Liver (tissue), 8 donors: ENCODE measurements at regions not wholly inside any gene's neighbourhood (a gene's known extent, or its start where the extent isn't known, plus 50 kb on each side); places are given as distances from the start of the nearest gene placed in this dataset.

ENCODE experiments used
- DNase-seq: peaks from one replicate; pipeline ENCODE4 v3.0.0-alpha.2; 2017; ENCODE audit warnings: low spot score
- H3K27ac ChIP-seq, 2 donors: one replicate each; pipeline ENCODE4 v1.7.0; 2013; ENCODE audit warnings: inconsistent platforms in 2 of 2, low read length in 2 of 2, control low read depth in 1 of 2, low read depth in 1 of 2, mild to moderate bottlenecking in 1 of 2
- H3K27me3 ChIP-seq, 4 donors: one replicate each; pipeline versions ENCODE4 v1.6.1 to v1.7.0; 2013; ENCODE audit warnings: low read length in 3 of 4, inconsistent platforms in 1 of 4, mild to moderate bottlenecking in 1 of 4, moderate library complexity in 1 of 4; ENCODE audit not compliant: control insufficient read depth in 4 of 4, insufficient read depth in 4 of 4
- H3K36me3 ChIP-seq, 4 donors: one replicate each; pipeline versions ENCODE4 v1.6.1 to v1.7.0; 2013; ENCODE audit warnings: low read length in 3 of 4, mild to moderate bottlenecking in 3 of 4, low read depth in 1 of 4, moderate library complexity in 1 of 4; ENCODE audit not compliant: control insufficient read depth in 4 of 4, insufficient read depth in 3 of 4
- H3K4me1 ChIP-seq, 4 donors: one replicate each; pipeline versions ENCODE4 v1.6.1 to v1.7.0; 2013; ENCODE audit warnings: low read length in 3 of 4, mild to moderate bottlenecking in 3 of 4, moderate library complexity in 1 of 4; ENCODE audit not compliant: control insufficient read depth in 4 of 4, insufficient read depth in 4 of 4
- H3K4me3 ChIP-seq, 3 donors: one replicate each; pipeline versions ENCODE4 v1.6.1 to v1.7.0; 2013; ENCODE audit warnings: low read length in 3 of 3, control low read depth in 1 of 3, low read depth in 1 of 3, mild to moderate bottlenecking in 1 of 3
- H3K9ac ChIP-seq, 2 donors: one replicate each; pipeline ENCODE4 v1.7.0; 2013; ENCODE audit warnings: low read length in 2 of 2, mild to moderate bottlenecking in 2 of 2, moderate library complexity in 2 of 2, control low read depth in 1 of 2, low read depth in 1 of 2
- H3K9me3 ChIP-seq, 4 donors: one replicate each; pipeline versions ENCODE4 v1.6.1 to v1.7.0; 2013; ENCODE audit warnings: low read length in 3 of 4; ENCODE audit not compliant: control insufficient read depth in 4 of 4
- FOXA2 ChIP-seq: IDR thresholded peaks from 2 replicates; pipeline ENCODE4 v1.6.1; 2016; ENCODE audit warnings: antibody characterized with exemption
- GABPA ChIP-seq, 2 donors: IDR thresholded peaks in 1 of 2; conservative IDR thresholded peaks in 1 of 2; 2 replicates each; pipeline ENCODE4 v1.6.1; 2016; ENCODE audit warnings: antibody characterized with exemption in 2 of 2, mild to moderate bottlenecking in 1 of 2, moderate library complexity in 1 of 2
- HNF4A ChIP-seq, 2 donors: conservative IDR thresholded peaks; 2 replicates each; pipeline ENCODE4 v1.6.1; 2016; ENCODE audit warnings: antibody characterized with exemption in 2 of 2, mild to moderate bottlenecking in 2 of 2
- HNF4G ChIP-seq: IDR thresholded peaks from 2 replicates; pipeline ENCODE4 v1.6.1; 2016; ENCODE audit warnings: antibody characterized with exemption
- JUND ChIP-seq, 2 donors: IDR thresholded peaks; 2 replicates each; pipeline ENCODE4 v1.6.1; 2016; ENCODE audit warnings: antibody characterized with exemption in 2 of 2
- NR2F2 ChIP-seq: IDR thresholded peaks from 2 replicates; pipeline ENCODE4 v1.6.1; 2016; ENCODE audit warnings: antibody characterized with exemption
- RAD21 ChIP-seq, 2 donors: IDR thresholded peaks; 2 replicates each; pipeline ENCODE4 v1.6.1; 2016; ENCODE audit warnings: antibody characterized with exemption in 2 of 2, mild to moderate bottlenecking in 2 of 2
- REST ChIP-seq: IDR thresholded peaks from 2 replicates; pipeline ENCODE4 v1.6.1; 2016; ENCODE audit warnings: antibody characterized with exemption, mild to moderate bottlenecking
- RXRA ChIP-seq, 2 donors: IDR thresholded peaks; 2 replicates each; pipeline ENCODE4 v1.6.1; 2017 to 2018; ENCODE audit warnings: antibody characterized with exemption in 2 of 2, mild to moderate bottlenecking in 1 of 2
- TAF1 ChIP-seq: conservative IDR thresholded peaks from 2 replicates; pipeline ENCODE4 v1.6.1; 2016; ENCODE audit warnings: antibody characterized with exemption, mild to moderate bottlenecking
- YY1 ChIP-seq: IDR thresholded peaks from 2 replicates; pipeline ENCODE4 v1.6.1; 2016; ENCODE audit warnings: antibody characterized with exemption, mild to moderate bottlenecking
- WGBS: extraction: QIAGEN DNeasy Blood & Tissue Kit; methylation state at CpG from one replicate; pipeline ENCODE4 v1.1.7; 2013; 5-methylcytosine and 5-hydroxymethylcytosine counted together
- TF ChIP-seq, protein P1 (sequence below): fragments of 150-350 bp; IDR thresholded peaks from 2 replicates; pipeline ENCODE4 v1.5.1; 2017; ENCODE audit warnings: improper control_type of control experiment, low read depth, low read length; ENCODE audit not compliant: missing input control
- TF ChIP-seq, protein P2 (sequence below): IDR thresholded peaks from 2 replicates; pipeline ENCODE4 v1.6.1; 2016; ENCODE audit warnings: antibody characterized with exemption
- TF ChIP-seq, protein P3 (sequence below): IDR thresholded peaks from 2 replicates; pipeline ENCODE4 v1.6.1; 2016; ENCODE audit warnings: antibody characterized with exemption
- donor health status: healthy.
- donor health status: healthy.
- donor health status: healthy.
- donor health status: healthy.
- donor health status: healthy.

GRCh38 chr16:73378471-73378870, 330.5 kb upstream of the ZFHX3 start:
- Histone ChIP-seq H3K9ac (no peak overlapping the region), H3K27me3 (peaks cover 0 to 2% (median 0%) of the 10 kb centered on the region in 4 donors), H3K4me1 (no peaks in the 10 kb centered on the region), H3K4me3 (no peak overlapping the region), H3K27ac (no peak overlapping the region), H3K36me3 (no peaks in the 10 kb centered on the region), H3K9me3 (no peaks in the 10 kb centered on the region)
- DNase-seq = no peak
- TF ChIP-seq HNF4G = no peak
- no peak for TF ChIP-seq HNF4A (conservative IDR thresholded peaks at IDR 0.05)
- TF ChIP-seq YY1 = no peak
- no peak for TF ChIP-seq JUND (IDR thresholded peaks at IDR 0.05)
- no peak for TF ChIP-seq FOXA2
- TF ChIP-seq, protein P1, sequence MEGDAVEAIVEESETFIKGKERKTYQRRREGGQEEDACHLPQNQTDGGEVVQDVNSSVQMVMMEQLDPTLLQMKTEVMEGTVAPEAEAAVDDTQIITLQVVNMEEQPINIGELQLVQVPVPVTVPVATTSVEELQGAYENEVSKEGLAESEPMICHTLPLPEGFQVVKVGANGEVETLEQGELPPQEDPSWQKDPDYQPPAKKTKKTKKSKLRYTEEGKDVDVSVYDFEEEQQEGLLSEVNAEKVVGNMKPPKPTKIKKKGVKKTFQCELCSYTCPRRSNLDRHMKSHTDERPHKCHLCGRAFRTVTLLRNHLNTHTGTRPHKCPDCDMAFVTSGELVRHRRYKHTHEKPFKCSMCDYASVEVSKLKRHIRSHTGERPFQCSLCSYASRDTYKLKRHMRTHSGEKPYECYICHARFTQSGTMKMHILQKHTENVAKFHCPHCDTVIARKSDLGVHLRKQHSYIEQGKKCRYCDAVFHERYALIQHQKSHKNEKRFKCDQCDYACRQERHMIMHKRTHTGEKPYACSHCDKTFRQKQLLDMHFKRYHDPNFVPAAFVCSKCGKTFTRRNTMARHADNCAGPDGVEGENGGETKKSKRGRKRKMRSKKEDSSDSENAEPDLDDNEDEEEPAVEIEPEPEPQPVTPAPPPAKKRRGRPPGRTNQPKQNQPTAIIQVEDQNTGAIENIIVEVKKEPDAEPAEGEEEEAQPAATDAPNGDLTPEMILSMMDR = no peak
- 86% methylated on average over 4 of the region's 4 CpGs for WGBS

DNA sequence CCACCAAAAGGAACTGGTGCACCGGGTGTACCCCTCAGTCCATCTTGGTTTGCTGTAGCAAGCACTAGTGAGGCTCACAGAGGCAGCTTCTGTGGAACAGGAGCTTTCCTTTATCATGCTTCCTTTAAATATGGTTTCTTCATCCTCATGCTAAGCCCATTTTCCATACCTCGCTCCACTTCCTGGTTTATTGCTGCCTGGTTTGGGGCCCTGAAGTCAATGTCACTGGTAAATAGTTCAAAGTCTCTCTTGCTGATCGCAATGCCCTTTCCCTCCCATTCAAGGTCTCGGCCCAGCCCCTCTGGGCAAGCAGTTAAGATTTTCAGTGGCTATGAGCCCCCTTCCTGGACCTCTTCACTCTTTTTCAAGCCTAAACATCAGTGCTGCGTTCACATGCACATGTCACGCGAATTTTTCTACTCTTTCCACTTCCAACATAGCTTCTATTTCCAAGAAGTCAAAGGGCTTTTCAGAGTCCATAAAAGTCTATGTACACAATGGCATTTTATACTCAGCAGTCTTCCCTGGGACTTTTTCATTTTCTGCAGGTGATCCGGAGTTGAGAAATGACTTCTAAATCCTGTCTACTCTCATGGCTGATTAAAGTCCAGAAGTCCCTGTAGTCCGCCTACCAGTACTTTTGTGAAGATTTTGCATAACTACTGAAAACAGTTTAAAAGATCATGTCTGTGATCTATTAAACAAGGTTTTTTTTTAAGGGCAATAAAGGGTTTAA, 323.8 kb upstream of the ZFHX3 start:
- Histone ChIP-seq H3K4me3 (no peak overlapping the region), H3K27me3 (peaks cover 0 to 6% (median 0%) of the 10 kb centered on the region in 4 donors), H3K27ac (no peak overlapping the region), H3K9me3 (no peaks in the 10 kb centered on the region), H3K4me1 (no peaks in the 10 kb centered on the region), H3K36me3 (no peaks in the 10 kb centered on the region), H3K9ac (no peak overlapping the region)
- DNase-seq = no peak
- no peak for TF ChIP-seq GABPA (IDR thresholded peaks at IDR 0.05 in 1 of 2, conservative IDR thresholded peaks at IDR 0.05 in 1 of 2)
- TF ChIP-seq, protein P2, sequence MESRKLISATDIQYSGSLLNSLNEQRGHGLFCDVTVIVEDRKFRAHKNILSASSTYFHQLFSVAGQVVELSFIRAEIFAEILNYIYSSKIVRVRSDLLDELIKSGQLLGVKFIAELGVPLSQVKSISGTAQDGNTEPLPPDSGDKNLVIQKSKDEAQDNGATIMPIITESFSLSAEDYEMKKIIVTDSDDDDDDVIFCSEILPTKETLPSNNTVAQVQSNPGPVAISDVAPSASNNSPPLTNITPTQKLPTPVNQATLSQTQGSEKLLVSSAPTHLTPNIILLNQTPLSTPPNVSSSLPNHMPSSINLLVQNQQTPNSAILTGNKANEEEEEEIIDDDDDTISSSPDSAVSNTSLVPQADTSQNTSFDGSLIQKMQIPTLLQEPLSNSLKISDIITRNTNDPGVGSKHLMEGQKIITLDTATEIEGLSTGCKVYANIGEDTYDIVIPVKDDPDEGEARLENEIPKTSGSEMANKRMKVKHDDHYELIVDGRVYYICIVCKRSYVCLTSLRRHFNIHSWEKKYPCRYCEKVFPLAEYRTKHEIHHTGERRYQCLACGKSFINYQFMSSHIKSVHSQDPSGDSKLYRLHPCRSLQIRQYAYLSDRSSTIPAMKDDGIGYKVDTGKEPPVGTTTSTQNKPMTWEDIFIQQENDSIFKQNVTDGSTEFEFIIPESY = no peak
- no peak for TF ChIP-seq YY1
- no peak for TF ChIP-seq RAD21 (IDR thresholded peaks at IDR 0.05)
- TF ChIP-seq REST = no peak
- TF ChIP-seq RXRA (IDR thresholded peaks at IDR 0.05) = no peak
- no peak for TF ChIP-seq JUND (IDR thresholded peaks at IDR 0.05)
- TF ChIP-seq TAF1 = no peak
- TF ChIP-seq, protein P3, sequence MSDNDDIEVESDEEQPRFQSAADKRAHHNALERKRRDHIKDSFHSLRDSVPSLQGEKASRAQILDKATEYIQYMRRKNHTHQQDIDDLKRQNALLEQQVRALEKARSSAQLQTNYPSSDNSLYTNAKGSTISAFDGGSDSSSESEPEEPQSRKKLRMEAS = no peak
- TF ChIP-seq, protein P1 = no peak
- no peak for TF ChIP-seq HNF4G
- no peak for TF ChIP-seq NR2F2
- WGBS = 74% methylated on average over 9 of the region's 9 CpGs
